ENCODE measurements at regions not wholly inside any gene's neighbourhood (a gene's known extent, or its start where the extent isn't known, plus 50 kb on each side); places are given as distances from the start of the nearest gene placed in this dataset.

DNA sequence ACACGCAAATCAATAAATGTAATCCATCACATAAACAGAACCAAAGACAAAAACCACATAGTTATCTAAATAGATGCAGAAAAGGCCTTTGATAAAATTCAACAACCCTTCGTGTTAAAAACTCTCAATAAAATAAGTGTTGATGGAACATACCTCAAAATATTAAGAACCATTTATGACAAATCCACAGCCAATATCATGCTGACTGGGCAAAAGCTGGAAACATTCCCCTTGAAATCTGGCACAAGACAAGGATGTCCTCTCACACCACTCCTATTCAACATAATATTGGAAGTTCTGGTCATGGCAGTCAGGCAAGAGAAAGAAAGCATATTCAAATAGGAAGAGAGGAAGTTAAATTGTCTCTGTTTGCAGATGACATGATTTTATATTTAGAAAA lies 1946.3 kb upstream of the CDH9 start:
- TF ChIP-seq, protein P1, sequence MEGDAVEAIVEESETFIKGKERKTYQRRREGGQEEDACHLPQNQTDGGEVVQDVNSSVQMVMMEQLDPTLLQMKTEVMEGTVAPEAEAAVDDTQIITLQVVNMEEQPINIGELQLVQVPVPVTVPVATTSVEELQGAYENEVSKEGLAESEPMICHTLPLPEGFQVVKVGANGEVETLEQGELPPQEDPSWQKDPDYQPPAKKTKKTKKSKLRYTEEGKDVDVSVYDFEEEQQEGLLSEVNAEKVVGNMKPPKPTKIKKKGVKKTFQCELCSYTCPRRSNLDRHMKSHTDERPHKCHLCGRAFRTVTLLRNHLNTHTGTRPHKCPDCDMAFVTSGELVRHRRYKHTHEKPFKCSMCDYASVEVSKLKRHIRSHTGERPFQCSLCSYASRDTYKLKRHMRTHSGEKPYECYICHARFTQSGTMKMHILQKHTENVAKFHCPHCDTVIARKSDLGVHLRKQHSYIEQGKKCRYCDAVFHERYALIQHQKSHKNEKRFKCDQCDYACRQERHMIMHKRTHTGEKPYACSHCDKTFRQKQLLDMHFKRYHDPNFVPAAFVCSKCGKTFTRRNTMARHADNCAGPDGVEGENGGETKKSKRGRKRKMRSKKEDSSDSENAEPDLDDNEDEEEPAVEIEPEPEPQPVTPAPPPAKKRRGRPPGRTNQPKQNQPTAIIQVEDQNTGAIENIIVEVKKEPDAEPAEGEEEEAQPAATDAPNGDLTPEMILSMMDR (IDR thresholded peaks at IDR 0.05; ENCODE audit: extremely low read depth in 1 of 2, insufficient read depth in 1 of 2, low read depth in 1 of 2, low read length in 2 of 2): no peak
- no peak for TF ChIP-seq EZH2 (IDR thresholded peaks at IDR 0.05; ENCODE audit: borderline replicate concordance, low read depth, low read length, severe bottlenecking)

All from endothelial cell of umbilical vein (primary cell).